Neural cell (in vitro differentiated cells): ENCODE measurements at regions not wholly inside any gene's neighbourhood (a gene's known extent, or its start where the extent isn't known, plus 50 kb on each side); places are given as distances from the start of the nearest gene placed in this dataset.

Experiments used
- CTCF ChIP-seq: fragments of 450-650 bp; IDR thresholded peaks from 2 replicates; pipeline ENCODE4 v1.5.1; 2014; ENCODE audit warnings: antibody characterized with exemption, mild to moderate bottlenecking, moderate library complexity; ENCODE audit not compliant: poor library complexity, severe bottlenecking
- POLR2AphosphoS5 ChIP-seq: IDR thresholded peaks from 2 replicates; pipeline ENCODE4 v1.6.1; 2012
- TAF1 ChIP-seq: IDR thresholded peaks from 2 replicates; pipeline ENCODE4 v1.6.1; 2012; ENCODE audit warnings: low read depth

- TF ChIP-seq CTCF (no peak), TAF1 (no peak), POLR2AphosphoS5 (no peak)
These were observed 728.9 kb downstream of the JRKL start for GRCh38 chr11:97118614-97119200.
